NB4 (cell line): ENCODE measurements at regions not wholly inside any gene's neighbourhood (a gene's known extent, or its start where the extent isn't known, plus 50 kb on each side); places are given as distances from the start of the nearest gene placed in this dataset.

ENCODE experiments used
- MYC ChIP-seq: IDR thresholded peaks from 2 replicates; pipeline ENCODE4 v1.6.1; 2011; ENCODE audit warnings: low read depth, low read length
- POLR2A ChIP-seq: IDR thresholded peaks from 2 replicates; pipeline ENCODE4 v1.6.1; 2011; ENCODE audit warnings: mild to moderate bottlenecking; ENCODE audit not compliant: insufficient read length; ENCODE audit errors: extremely low read depth
- TF ChIP-seq, protein P1 (sequence below): IDR thresholded peaks from one replicate; pipeline ENCODE4 v1.5.1; 2012; ENCODE audit warnings: low read depth, low read length
- TF ChIP-seq, protein P2 (sequence below): IDR thresholded peaks from 2 replicates; pipeline ENCODE4 v1.6.1; 2011; ENCODE audit warnings: low read depth, low read length

DNA sequence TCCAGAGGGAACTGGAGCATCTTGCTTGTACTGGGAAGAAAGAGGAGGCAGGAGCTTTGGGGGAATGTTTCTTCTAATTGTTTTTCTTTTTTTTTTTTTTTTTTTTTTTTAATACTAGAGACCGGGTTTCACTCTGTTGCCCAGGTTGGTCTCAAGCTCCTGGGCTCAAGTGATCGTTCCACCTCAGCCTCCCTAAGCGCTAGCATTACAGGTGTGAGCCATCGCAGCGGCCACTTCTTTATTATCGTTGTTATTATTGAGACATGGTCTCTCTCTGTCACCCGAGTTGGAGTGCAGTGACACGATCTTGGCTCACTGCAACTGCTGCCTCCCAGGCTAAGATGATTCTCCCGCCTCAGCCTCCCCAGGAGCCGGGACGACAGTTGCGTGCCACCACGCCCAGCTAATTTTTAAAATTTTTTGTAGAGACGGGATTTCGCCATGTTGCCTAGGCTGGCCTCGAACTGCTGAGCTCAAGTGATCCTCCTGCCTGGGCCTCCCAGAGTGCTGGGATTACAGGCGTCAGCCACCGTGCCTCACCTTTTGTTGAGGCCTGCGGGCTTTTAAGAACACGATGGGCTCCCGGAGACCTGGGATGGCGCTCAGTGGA lies 137.3 kb upstream of the GSE1 start:
- TF ChIP-seq, protein P1, sequence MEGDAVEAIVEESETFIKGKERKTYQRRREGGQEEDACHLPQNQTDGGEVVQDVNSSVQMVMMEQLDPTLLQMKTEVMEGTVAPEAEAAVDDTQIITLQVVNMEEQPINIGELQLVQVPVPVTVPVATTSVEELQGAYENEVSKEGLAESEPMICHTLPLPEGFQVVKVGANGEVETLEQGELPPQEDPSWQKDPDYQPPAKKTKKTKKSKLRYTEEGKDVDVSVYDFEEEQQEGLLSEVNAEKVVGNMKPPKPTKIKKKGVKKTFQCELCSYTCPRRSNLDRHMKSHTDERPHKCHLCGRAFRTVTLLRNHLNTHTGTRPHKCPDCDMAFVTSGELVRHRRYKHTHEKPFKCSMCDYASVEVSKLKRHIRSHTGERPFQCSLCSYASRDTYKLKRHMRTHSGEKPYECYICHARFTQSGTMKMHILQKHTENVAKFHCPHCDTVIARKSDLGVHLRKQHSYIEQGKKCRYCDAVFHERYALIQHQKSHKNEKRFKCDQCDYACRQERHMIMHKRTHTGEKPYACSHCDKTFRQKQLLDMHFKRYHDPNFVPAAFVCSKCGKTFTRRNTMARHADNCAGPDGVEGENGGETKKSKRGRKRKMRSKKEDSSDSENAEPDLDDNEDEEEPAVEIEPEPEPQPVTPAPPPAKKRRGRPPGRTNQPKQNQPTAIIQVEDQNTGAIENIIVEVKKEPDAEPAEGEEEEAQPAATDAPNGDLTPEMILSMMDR: no peak
- TF ChIP-seq POLR2A (no peak), MYC (no peak)
- TF ChIP-seq, protein P2, sequence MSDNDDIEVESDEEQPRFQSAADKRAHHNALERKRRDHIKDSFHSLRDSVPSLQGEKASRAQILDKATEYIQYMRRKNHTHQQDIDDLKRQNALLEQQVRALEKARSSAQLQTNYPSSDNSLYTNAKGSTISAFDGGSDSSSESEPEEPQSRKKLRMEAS: no peak
